ENCODE measurements at regions not wholly inside any gene's neighbourhood (a gene's known extent, or its start where the extent isn't known, plus 50 kb on each side); places are given as distances from the start of the nearest gene placed in this dataset.

DNA sequence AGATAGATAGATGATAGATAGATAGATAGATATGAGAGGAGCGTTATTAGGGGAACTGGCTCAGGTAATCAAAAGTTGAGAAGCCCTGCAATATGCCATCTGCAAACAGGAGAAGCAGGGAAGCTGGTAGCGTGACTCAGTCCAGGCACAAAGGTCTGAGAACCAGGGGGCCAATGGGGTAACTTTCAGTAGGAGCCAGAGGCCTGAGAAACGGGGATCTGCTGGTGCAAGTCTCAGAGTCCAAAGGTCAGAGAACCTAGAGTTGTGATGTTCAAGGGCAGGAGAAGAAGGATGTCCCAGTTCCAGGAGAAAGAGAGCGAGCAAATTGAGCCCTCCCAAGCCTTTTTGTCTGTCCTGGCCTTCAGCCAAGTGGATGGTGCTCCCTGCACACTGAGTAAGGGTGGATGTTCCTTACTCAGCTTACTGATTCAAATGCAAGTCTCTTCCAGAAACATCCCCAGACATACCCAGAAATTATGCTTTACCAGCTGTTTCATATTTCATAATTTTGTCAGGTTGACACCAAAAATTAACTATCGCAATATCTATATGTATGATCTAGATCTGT, 52.5 kb upstream of the SLC22A11 start:
- Histone ChIP-seq H3K27me3 (replicated peaks; ENCODE audit: insufficient read depth) (peaks cover 38% of the 10 kb centered on the region; the same call in 1 of the 2 replicates), H2AFZ (no peak overlapping the region), H3F3A (ENCODE audit: insufficient read depth) (no peaks in the 10 kb centered on the region), H3K36me3 (ENCODE audit: low read depth) (no peaks in the 10 kb centered on the region), H3K4me2 (ENCODE audit: unreplicated experiment) (no peak overlapping the region), H3K9me3 (ENCODE audit: low read depth) (no peaks in the 10 kb centered on the region), H3K4me1 (ENCODE audit: insufficient read depth) (no peaks in the 10 kb centered on the region), H3K4me3 (no peak overlapping the region), H3K79me2 (ENCODE audit: insufficient read depth) (no peaks in the 10 kb centered on the region), H3K9me2 (ENCODE audit: insufficient read depth) (no peaks in the 10 kb centered on the region), H3K27ac (no peak overlapping the region), H3K9ac (no peak overlapping the region), H4K20me1 (ENCODE audit: insufficient read depth) (no peaks in the 10 kb centered on the region)
- in situ Hi-C loops (cut with MboI) = no loop called here
- DNase-seq = no peak
- TF ChIP-seq EZH2phosphoT487 (IDR thresholded peaks at IDR 0.05; ENCODE audit: insufficient read depth, low read depth) (no peak), EZH2 (IDR thresholded peaks at IDR 0.05; ENCODE audit: insufficient read depth, poor library complexity, severe bottlenecking) (no peak)
- 35 to 40% methylated on average over 5 of the region's 5 CpGs for whole genome bisulfite sequencing, 2 experiments (ENCODE audit: low coverage in 1 of 2, low lambda C conversion rate in 2 of 2, missing lambda C conversion rate in 2 of 2)

- Histone ChIP-seq H3K4me1 (ENCODE audit: insufficient read depth) (no peaks in the 10 kb centered on the region), H4K20me1 (ENCODE audit: insufficient read depth) (no peaks in the 10 kb centered on the region), H3K27me3 (replicated peaks; ENCODE audit: insufficient read depth) (peaks cover 38% of the 10 kb centered on the region; the same call in 1 of the 2 replicates), H3K36me3 (ENCODE audit: low read depth) (no peaks in the 10 kb centered on the region), H2AFZ (no peak overlapping the region), H3K9me3 (ENCODE audit: low read depth) (no peaks in the 10 kb centered on the region), H3K27ac (no peak overlapping the region), H3K4me2 (ENCODE audit: unreplicated experiment) (no peak overlapping the region), H3F3A (ENCODE audit: insufficient read depth) (no peaks in the 10 kb centered on the region), H3K9me2 (ENCODE audit: insufficient read depth) (no peaks in the 10 kb centered on the region), H3K9ac (no peak overlapping the region), H3K4me3 (no peak overlapping the region), H3K79me2 (ENCODE audit: insufficient read depth) (no peaks in the 10 kb centered on the region)
- 61 to 65% methylated on average over 5 of the region's 5 CpGs for WGBS, 2 experiments (ENCODE audit: low coverage in 1 of 2, low lambda C conversion rate in 2 of 2, missing lambda C conversion rate in 2 of 2)
- in situ Hi-C loops (cut with MboI) = no loop called here
- DNase-seq = no peak
- TF ChIP-seq EZH2 (IDR thresholded peaks at IDR 0.05; ENCODE audit: insufficient read depth, poor library complexity, severe bottlenecking) (no peak), EZH2phosphoT487 (IDR thresholded peaks at IDR 0.05; ENCODE audit: insufficient read depth, low read depth) (no peak)
These were observed 50.7 kb upstream of the SLC22A11 start for GRCh38 chr11:64504999-64505398.
